NCI-H524 treated with DMSO at 0.1 percent for 48 hours (cell line): ENCODE measurements at regions not wholly inside any gene's neighbourhood (a gene's known extent, or its start where the extent isn't known, plus 50 kb on each side); places are given as distances from the start of the nearest gene placed in this dataset.

ENCODE experiments used
- DNase-seq: peaks from one replicate; lab custom pipeline; 2025; lab: John Stamatoyannopoulos, UW

- DNase-seq = no peak
These were observed 119.9 kb downstream of the ETAA1 start for GRCh38 chr2:67516899-67517530.

- DNase-seq = no peak
These were observed 125.0 kb downstream of the ETAA1 start for GRCh38 chr2:67522148-67522547.

DNA sequence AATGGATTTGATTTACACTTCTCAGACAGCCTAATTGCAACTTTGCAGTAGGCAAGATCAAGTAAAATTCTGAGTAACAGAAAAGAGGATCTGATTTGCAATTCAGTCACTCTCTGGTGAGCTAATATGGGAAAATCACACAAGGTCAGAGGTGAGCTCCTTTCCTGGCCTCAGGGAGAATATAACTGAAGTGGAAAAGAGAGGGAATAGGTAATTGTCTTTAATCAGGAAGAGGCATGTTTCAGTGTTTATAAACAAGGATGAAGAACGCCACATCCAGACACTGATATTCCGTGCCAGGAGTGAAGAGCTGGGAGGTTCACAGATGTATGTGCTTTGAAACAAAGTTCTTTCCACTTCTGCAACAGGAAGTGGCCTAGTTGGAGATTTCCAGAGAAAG lies 127.1 kb downstream of the ETAA1 start:
- no peak for DNase-seq

DNA sequence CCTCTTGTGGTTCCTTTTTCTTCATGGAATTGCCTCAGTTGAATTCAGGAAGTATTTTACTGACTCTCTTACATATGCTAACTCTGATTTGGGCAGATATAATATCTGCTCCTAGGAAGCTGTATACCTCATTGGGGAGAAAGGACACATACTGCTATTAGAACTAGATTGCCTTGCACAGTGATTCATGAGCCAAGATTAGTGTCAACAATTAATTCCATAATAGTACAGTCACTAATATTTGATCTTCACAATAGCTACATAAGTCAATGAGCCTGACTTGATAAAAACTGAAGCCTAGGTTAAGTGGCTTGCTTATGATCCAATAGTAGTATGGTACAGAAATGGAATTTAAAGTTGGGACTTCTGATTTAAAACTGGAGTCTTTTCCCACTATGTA lies 127.6 kb downstream of the ETAA1 start:
- no peak for DNase-seq

DNA sequence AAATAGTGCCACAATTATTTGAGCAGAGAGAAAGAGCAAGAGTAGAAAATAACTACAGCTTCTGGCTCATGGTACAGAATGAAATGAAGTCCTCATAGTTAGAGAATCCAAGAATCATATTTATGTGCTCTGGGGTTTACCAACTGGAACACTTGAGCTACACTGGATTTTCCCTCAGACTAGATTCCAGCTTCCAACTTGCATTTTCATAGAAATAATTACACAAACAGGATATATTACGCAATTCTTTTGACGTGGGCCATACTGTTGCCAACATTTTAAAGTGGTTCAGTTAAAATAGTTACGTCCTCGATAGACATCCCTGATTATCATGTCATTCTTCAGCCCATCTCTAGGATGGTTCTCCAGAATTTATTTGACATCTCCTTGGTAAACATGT lies 129.2 kb downstream of the ETAA1 start:
- no peak for DNase-seq

GRCh38 chr2:67528320-67528719 lies 131.2 kb downstream of the ETAA1 start:
- no peak for DNase-seq

GRCh38 chr2:67532387-67532786 lies 135.3 kb downstream of the ETAA1 start:
- DNase-seq = no peak

- DNase-seq = no peak
These were observed 137.6 kb downstream of the ETAA1 start for GRCh38 chr2:67534745-67535144.

GRCh38 chr2:67540962-67541361 lies 143.8 kb downstream of the ETAA1 start:
- DNase-seq = no peak

DNA sequence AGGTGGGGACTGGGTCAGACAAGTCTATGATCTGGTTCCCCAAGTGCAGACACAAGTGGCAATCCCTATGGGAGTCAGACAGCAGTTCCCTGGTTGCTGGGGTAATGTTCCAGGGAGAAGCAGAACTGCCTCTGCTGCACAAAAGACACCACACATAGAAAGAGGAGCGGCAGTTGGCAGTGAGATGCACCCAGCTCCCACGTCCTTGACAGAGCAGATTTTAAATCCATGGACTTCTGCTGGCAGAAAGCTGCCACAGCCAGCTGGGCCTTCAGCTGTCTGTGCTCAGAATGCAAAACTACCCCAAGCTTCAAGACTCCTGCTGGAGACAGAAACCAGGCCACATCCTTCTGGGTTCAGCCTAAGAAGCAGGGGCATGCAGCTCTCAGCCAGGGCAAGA lies 147.2 kb downstream of the ETAA1 start:
- DNase-seq = no peak

GRCh38 chr2:67548317-67549201 lies 151.4 kb downstream of the ETAA1 start:
- DNase-seq = no peak

DNA sequence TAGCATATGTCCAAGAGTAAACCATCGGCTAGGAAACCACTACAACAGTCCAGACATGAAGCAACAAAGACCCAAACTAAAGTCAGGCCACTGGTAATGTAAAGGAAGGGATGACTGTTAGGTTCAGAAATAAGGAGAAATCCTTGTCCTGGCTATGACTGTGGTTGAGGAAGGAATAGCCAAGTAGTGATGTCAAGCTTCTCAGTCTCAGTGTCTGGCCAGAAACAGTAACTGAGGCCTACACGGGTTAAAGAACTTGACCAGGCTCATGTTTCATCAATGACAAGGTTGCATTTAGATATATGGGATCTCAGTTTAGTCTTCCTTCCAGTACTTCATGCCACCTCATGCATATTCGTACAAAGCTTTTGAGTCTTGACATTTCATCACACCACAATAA lies 162.0 kb downstream of the ETAA1 start:
- no peak for DNase-seq

- DNase-seq = no peak
These were observed 163.8 kb downstream of the ETAA1 start for GRCh38 chr2:67560771-67561456.

- no peak for DNase-seq
These were observed 164.4 kb downstream of the ETAA1 start for GRCh38 chr2:67561457-67561965.

GRCh38 chr2:67564076-67564475 lies 166.9 kb downstream of the ETAA1 start:
- no peak for DNase-seq

DNA sequence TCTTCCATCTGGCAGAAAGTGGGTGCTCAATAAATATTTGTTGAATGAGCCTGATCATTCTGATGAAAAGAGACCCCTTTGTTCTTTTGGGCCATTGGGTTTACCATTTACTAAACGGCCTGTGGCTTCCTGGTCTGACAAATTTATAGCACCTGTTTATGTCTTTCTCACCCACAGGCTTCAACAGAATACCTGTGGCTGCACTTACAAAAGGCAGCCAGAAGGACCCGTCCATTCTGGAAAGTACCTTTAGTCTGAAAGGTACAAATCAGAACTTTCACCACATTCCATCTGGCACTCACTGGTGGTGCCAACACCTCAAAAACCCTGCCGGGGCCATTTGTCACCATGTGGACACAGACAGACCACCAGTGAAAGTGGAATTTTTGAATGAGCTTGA lies 167.5 kb downstream of the ETAA1 start:
- DNase-seq = no peak

GRCh38 chr2:67565262-67565661 lies 168.1 kb downstream of the ETAA1 start:
- no peak for DNase-seq

DNA sequence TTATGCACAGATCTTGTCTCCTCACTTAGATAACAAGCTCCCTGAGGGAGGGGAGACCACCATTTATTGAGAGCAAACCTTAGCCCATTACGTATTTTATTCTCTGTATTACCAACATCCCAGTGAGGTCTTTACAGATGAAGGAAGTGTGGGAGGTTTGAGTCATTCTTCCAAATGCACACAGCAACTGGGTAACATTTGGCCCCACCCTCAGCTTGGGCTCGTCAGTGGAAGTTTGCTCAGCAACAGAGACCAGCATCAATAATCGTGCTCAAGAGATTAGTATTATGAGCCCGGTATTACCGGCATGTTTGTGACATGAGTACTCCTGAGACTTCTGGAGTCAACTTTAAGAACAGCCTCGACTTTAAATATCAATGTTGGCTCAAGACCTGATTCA lies 168.6 kb downstream of the ETAA1 start:
- no peak for DNase-seq

DNA sequence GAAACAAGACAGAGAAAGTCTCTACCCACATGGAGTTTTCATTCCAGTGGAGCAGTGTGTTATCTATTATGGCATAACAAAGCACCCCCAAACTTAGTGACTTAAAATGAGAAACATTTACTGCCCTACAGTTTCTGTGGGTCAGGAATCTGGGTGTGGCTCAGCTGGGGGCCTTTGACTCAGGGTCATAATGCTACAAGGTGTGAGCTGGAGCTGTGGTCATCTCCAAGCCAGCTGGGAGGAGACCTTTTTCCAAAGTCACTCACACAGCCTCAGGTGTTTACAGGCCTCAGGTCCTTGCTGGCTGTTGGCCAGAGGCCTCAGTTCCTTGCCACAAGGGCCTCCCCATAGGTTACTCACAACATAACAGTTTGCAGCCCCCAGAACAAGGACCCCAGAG lies 169.2 kb downstream of the ETAA1 start:
- DNase-seq = no peak

DNA sequence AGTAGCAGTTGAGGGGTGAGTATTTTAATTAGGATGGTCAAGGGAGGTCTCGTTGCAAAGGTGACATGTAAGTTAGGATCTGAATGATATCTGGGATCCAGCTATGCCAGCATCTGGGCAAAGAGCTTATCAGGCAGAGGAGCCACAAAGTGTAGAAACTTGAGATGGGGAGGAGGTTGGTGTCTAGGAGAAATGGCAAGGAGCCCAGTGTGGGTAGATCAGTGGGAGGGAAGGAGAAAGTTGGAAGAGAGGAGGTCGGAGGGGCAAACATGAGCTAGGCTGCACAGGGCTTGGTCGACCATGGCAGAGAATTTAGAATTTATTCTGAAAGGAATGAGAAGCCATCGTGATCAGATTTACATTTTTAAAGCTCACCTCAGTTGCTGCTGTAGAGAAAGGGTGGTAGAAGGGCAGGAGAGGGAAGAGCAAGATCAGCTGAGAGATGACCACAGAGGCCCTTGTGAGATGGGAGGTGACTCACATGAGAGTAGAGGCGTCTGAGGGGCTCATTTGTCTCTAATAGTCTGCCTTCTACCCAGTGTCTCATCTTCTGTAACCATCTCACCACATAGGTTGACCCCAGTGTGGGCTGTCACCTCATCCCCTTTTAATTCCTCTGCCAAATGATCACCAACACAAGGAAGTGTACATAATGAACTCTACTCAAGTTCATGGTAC lies 170.0 kb downstream of the ETAA1 start:
- no peak for DNase-seq

DNA sequence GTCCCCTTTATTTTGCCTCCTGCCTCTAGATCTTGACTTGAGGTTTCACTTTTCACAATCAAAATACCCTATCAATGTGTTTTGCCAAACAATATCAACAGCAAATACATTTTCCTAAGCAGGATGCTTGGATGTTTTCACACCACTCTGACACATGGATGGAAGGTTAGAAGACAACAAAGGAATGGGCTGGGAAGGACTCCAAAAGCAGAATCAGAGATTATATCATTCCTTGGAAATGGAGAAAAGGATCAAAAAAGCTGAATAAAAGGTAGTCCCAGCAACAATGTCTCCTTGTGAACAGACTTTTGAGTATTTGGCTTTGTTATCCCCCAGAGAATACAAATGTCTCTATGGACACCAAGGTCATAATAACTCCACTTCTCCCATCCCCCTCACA lies 170.8 kb downstream of the ETAA1 start:
- DNase-seq = no peak

- no peak for DNase-seq
These were observed 173.5 kb downstream of the ETAA1 start for GRCh38 chr2:67570611-67571010.
